ENCODE measurements at regions not wholly inside any gene's neighbourhood (a gene's known extent, or its start where the extent isn't known, plus 50 kb on each side); places are given as distances from the start of the nearest gene placed in this dataset.

GRCh38 chr12:89909753-89910152 is 201.1 kb upstream of the ATP2B1 start:
- TF ChIP-seq CTCF (IDR thresholded peaks at IDR 0.05): no peak
- no peak for TF ChIP-seq POLR2A (IDR thresholded peaks at IDR 0.05)
